H9 (cell line): ENCODE measurements at regions not wholly inside any gene's neighbourhood (a gene's known extent, or its start where the extent isn't known, plus 50 kb on each side); places are given as distances from the start of the nearest gene placed in this dataset.

Experiments
- DNase-seq: peaks from one replicate; pipeline ENCODE4 v3.0.0-alpha.2; 2017
- H2AFZ ChIP-seq: one replicate; pipeline ENCODE4 v1.6.1; 2013; ENCODE audit warnings: mild to moderate bottlenecking, low read length, control low read depth, moderate library complexity
- H2AK5ac ChIP-seq: 2 replicates; pipeline ENCODE4 v1.6.1; 2013; ENCODE audit warnings: low read length, control low read depth, mixed read lengths; ENCODE audit not compliant: insufficient read length
- H2BK120ac ChIP-seq: one replicate; pipeline ENCODE4 v1.6.1; 2013; ENCODE audit warnings: low read depth, mild to moderate bottlenecking, low read length, control low read depth, inconsistent platforms; ENCODE audit not compliant: poor library complexity, severe bottlenecking
- H2BK12ac ChIP-seq: 2 replicates; pipeline ENCODE4 v1.6.1; 2013; ENCODE audit warnings: low read length, control low read depth, mixed read lengths, low read depth; ENCODE audit not compliant: insufficient read length
- H2BK15ac ChIP-seq: 2 replicates; pipeline ENCODE4 v1.6.1; 2013; ENCODE audit warnings: low read depth, low read length, control low read depth
- H2BK20ac ChIP-seq: one replicate; pipeline ENCODE4 v1.6.1; 2013; ENCODE audit warnings: low read depth, mild to moderate bottlenecking, low read length, control low read depth, inconsistent platforms; ENCODE audit not compliant: poor library complexity, severe bottlenecking
- H2BK5ac ChIP-seq: 2 replicates; pipeline ENCODE4 v1.6.1; 2013; ENCODE audit warnings: low read length, control low read depth, mixed read lengths; ENCODE audit not compliant: insufficient read length
- H3K14ac ChIP-seq: 2 replicates; pipeline ENCODE4 v1.6.1; 2013; ENCODE audit warnings: low read length, control low read depth; ENCODE audit not compliant: insufficient read depth
- H3K18ac ChIP-seq: 2 replicates; pipeline ENCODE4 v1.6.1; 2013; ENCODE audit warnings: low read depth, mild to moderate bottlenecking, mixed read lengths, low read length, control low read depth; ENCODE audit not compliant: insufficient read length
- H3K23ac ChIP-seq: 2 replicates; pipeline ENCODE4 v1.6.1; 2013; ENCODE audit warnings: low read length, control low read depth, mixed read lengths, low read depth; ENCODE audit not compliant: insufficient read length
- H3K23me2 ChIP-seq: 2 replicates; pipeline ENCODE4 v1.6.1; 2013; ENCODE audit warnings: low read depth, mild to moderate bottlenecking, mixed read lengths, low read length, control low read depth; ENCODE audit not compliant: insufficient read length, poor library complexity, severe bottlenecking
- H3K27ac ChIP-seq: 2 replicates; pipeline ENCODE4 v1.5.1; 2013; ENCODE audit warnings: low read length, control low read depth, mixed read lengths, low read depth; ENCODE audit not compliant: insufficient read length
- H3K27me3 ChIP-seq: 2 replicates; pipeline ENCODE4 v1.6.1; 2013; ENCODE audit warnings: low read length, control low read depth, inconsistent platforms; ENCODE audit not compliant: insufficient read depth
- H3K4ac ChIP-seq: 2 replicates; pipeline ENCODE4 v1.6.1; 2013; ENCODE audit warnings: low read depth, mild to moderate bottlenecking, control low read depth, inconsistent platforms, low read length, moderate library complexity
- H3K4me1 ChIP-seq: 2 replicates; pipeline ENCODE4 v1.6.1; 2013; ENCODE audit warnings: low read length, control low read depth, inconsistent platforms; ENCODE audit not compliant: insufficient read depth
- H3K4me2 ChIP-seq: 2 replicates; pipeline ENCODE4 v1.6.1; 2013; ENCODE audit warnings: low read length, control low read depth, mixed read lengths; ENCODE audit not compliant: insufficient read length, insufficient read depth
- H3K56ac ChIP-seq: 2 replicates; pipeline ENCODE4 v1.6.1; 2013; ENCODE audit warnings: low read depth, mild to moderate bottlenecking, mixed read lengths, low read length, control low read depth; ENCODE audit not compliant: insufficient read length
- H3K79me1 ChIP-seq: 2 replicates; pipeline ENCODE4 v1.6.1; 2013; ENCODE audit warnings: low read depth, mild to moderate bottlenecking, moderate library complexity, low read length, control low read depth, inconsistent platforms; ENCODE audit not compliant: insufficient read depth, poor library complexity, severe bottlenecking
- H3K79me2 ChIP-seq: 2 replicates; pipeline ENCODE4 v1.6.1; 2013; ENCODE audit warnings: low read length, control low read depth, inconsistent platforms; ENCODE audit not compliant: insufficient read depth
- H3K9ac ChIP-seq: 2 replicates; pipeline ENCODE4 v1.6.1; 2013; ENCODE audit warnings: low read length, control low read depth, mixed read lengths; ENCODE audit not compliant: insufficient read length; ENCODE audit errors: extremely low read depth
- H3K9me3 ChIP-seq: one replicate; pipeline ENCODE4 v1.6.1; 2013; ENCODE audit warnings: low read depth, low read length, inconsistent platforms; ENCODE audit not compliant: control insufficient read depth
- H3T11ph ChIP-seq: one replicate; pipeline ENCODE4 v1.6.1; 2013; ENCODE audit warnings: mild to moderate bottlenecking, low read length, control low read depth, inconsistent platforms
- H4K20me1 ChIP-seq: one replicate; pipeline ENCODE4 v1.6.1; 2013; ENCODE audit not compliant: control insufficient read depth, insufficient read length, insufficient read depth
- H4K5ac ChIP-seq: 2 replicates; pipeline ENCODE4 v1.6.1; 2013; ENCODE audit warnings: low read depth, mild to moderate bottlenecking, mixed read lengths, low read length, control low read depth; ENCODE audit not compliant: insufficient read length
- H4K8ac ChIP-seq: replicated peaks from 2 replicates; pipeline ENCODE4 v1.6.1; 2013; ENCODE audit warnings: low read length, control low read depth, mixed read lengths, low read depth; ENCODE audit not compliant: insufficient read length
- H4K91ac ChIP-seq: 2 replicates; pipeline ENCODE4 v1.6.1; 2013; ENCODE audit warnings: low read depth, mild to moderate bottlenecking, moderate library complexity, mixed read lengths, low read length, control low read depth; ENCODE audit not compliant: insufficient read length
- H3K27ac Mint-ChIP-seq, 3 experiments: 2 replicates in 2 of 3; 3 replicates in 1 of 3; pipeline ENCODE4 v1.8.0; 2020 to 2021; ENCODE audit warnings: mixed read lengths in 3 of 3, mild to moderate bottlenecking in 1 of 3, moderate library complexity in 1 of 3
- H3K27me3 Mint-ChIP-seq: 2 replicates; pipeline ENCODE4 v1.8.0; 2021; ENCODE audit warnings: low read depth, mild to moderate bottlenecking, moderate library complexity, mixed read lengths
- H3K36me3 Mint-ChIP-seq, 3 experiments: 2 replicates in 2 of 3; 3 replicates in 1 of 3; pipeline ENCODE4 v1.8.0; 2020 to 2021; ENCODE audit warnings: low read depth in 3 of 3, mixed read lengths in 3 of 3; ENCODE audit not compliant: insufficient read depth in 1 of 3
- H3K4me1 Mint-ChIP-seq, 2 experiments: 2 replicates each; pipeline ENCODE4 v1.8.0; 2020; ENCODE audit warnings: mixed read lengths in 2 of 2
- H3K4me3 Mint-ChIP-seq, 2 experiments: 2 replicates in 1 of 2; 3 replicates in 1 of 2; pipeline ENCODE4 v1.8.0; 2020 to 2021; ENCODE audit warnings: mild to moderate bottlenecking in 2 of 2, mixed read lengths in 2 of 2, moderate library complexity in 1 of 2
- H3K9me3 Mint-ChIP-seq, 2 experiments: 2 replicates in 1 of 2; 3 replicates in 1 of 2; pipeline ENCODE4 v1.8.0; 2020; ENCODE audit warnings: mild to moderate bottlenecking in 2 of 2, mixed read lengths in 2 of 2, moderate library complexity in 1 of 2
- WGBS: extraction: QIAGEN DNeasy Blood & Tissue Kit; methylation state at CpG from one replicate; pipeline ENCODE4 v1.1.7; 2013; ENCODE audit warnings: missing lambda C conversion rate, low lambda C conversion rate, mixed read lengths; ENCODE audit not compliant: insufficient read length; ENCODE audit errors: extremely low coverage; 5-methylcytosine and 5-hydroxymethylcytosine counted together
- TF ChIP-seq, protein P1 (sequence below): fragments of 200-600 bp; sonication (generic); conservative IDR thresholded peaks from 3 replicates; pipeline ENCODE4 v1.8.0; 2021; ENCODE audit warnings: antibody characterized with exemption, mild to moderate bottlenecking

DNA sequence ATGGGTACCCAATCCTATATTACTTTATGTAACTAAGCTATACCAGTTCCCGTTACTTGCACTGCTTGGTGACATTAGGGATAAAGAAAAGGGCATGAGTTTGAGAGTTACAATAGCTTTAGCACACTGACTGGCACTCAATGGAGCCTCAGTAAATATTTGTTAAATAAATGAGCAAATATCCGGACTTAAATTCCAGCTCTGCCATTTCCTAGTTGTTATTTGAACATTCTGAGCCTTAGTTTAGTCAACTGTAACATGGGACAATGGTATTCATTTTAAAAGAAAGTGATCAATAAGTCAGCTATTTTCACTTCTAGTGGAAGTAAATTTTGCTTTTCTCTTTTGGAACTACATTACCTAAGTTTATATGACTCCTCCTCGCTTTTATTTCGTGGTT lies 198.7 kb downstream of the ZC3H11B start:
- no peak overlapping the region for H3K9ac ChIP-seq
- no peak overlapping the region for H2AFZ ChIP-seq
- no CpG with 5 or more reads among the region's 4 CpGs for WGBS
- no peak overlapping the region for H3K4ac ChIP-seq
- H3K4me1 ChIP-seq: no peaks in the 10 kb centered on the region
- H2BK120ac ChIP-seq: no peak overlapping the region
- H3K27ac ChIP-seq: no peak overlapping the region
- no peak overlapping the region for H3K56ac ChIP-seq
- H3K27me3 ChIP-seq: no peaks in the 10 kb centered on the region
- H3K18ac ChIP-seq: no peak overlapping the region
- Mint-ChIP-seq H3K4me3 (no peak overlapping the region), H3K36me3 (0 out of 7 replicates have a peak, but pooled peaks cover 0 to 4% (median 0%) of the 10 kb centered on the region in 3 experiments), H3K4me1 (no peaks in the 10 kb centered on the region), H3K27ac (no peak overlapping the region), H3K9me3 (no peaks in the 10 kb centered on the region; a peak in 1 of 5 replicates), H3K27me3 (no peaks in the 10 kb centered on the region)
- no peaks in the 10 kb centered on the region for H3K23me2 ChIP-seq
- no peak overlapping the region for H3K4me2 ChIP-seq
- H3K14ac ChIP-seq: no peak overlapping the region
- no peaks in the 10 kb centered on the region for H4K20me1 ChIP-seq
- H2BK20ac ChIP-seq: no peak overlapping the region
- H2AK5ac ChIP-seq: no peak overlapping the region
- no peak overlapping the region for H2BK15ac ChIP-seq
- H3K23ac ChIP-seq: no peak overlapping the region
- TF ChIP-seq, protein P1, sequence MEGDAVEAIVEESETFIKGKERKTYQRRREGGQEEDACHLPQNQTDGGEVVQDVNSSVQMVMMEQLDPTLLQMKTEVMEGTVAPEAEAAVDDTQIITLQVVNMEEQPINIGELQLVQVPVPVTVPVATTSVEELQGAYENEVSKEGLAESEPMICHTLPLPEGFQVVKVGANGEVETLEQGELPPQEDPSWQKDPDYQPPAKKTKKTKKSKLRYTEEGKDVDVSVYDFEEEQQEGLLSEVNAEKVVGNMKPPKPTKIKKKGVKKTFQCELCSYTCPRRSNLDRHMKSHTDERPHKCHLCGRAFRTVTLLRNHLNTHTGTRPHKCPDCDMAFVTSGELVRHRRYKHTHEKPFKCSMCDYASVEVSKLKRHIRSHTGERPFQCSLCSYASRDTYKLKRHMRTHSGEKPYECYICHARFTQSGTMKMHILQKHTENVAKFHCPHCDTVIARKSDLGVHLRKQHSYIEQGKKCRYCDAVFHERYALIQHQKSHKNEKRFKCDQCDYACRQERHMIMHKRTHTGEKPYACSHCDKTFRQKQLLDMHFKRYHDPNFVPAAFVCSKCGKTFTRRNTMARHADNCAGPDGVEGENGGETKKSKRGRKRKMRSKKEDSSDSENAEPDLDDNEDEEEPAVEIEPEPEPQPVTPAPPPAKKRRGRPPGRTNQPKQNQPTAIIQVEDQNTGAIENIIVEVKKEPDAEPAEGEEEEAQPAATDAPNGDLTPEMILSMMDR: no peak
- H2BK5ac ChIP-seq: no peak overlapping the region
- no peak overlapping the region for H4K5ac ChIP-seq
- H3T11ph ChIP-seq: no peak overlapping the region
- H2BK12ac ChIP-seq: no peak overlapping the region
- no peak for DNase-seq
- H3K79me1 ChIP-seq: no peaks in the 10 kb centered on the region
- no peaks in the 10 kb centered on the region for H3K79me2 ChIP-seq
- no peaks in the 10 kb centered on the region for H3K9me3 ChIP-seq
- no peak overlapping the region for H4K91ac ChIP-seq
- no peak overlapping the region for H4K8ac ChIP-seq
